ENCODE measurements at regions not wholly inside any gene's neighbourhood (a gene's known extent, or its start where the extent isn't known, plus 50 kb on each side); places are given as distances from the start of the nearest gene placed in this dataset.
A peak's percentile ranks its signal among the peaks of the same experiment; 100 is the strongest.
"Not testable (repeated sequence)": the region's sequence is repeated elsewhere in the genome, so short reads cannot be mapped to it uniquely, and the experiment has no call there.

GRCh38 chr13:81171065-81171647 is 830.2 kb upstream of the SPRY2 start:
- CTCF ChIA-PET, result interaction anchor here (0.5 to 1.9 kb wide), 12 partner anchors 11 to 702 kb away, joined by 3 to 7 read pairs (median 4); no protein-coding TSS in a partner anchor
- peak; percentile 46 for DNase-seq (ENCODE audit: extremely low spot score)
- POLR2A ChIA-PET, result no interaction called here
- TF ChIP-seq HDGF (IDR thresholded peaks at IDR 0.05; ENCODE audit: borderline replicate concordance) (no peak), ZNF384 (IDR thresholded peaks at IDR 0.05) (peak; percentile 52; the same call in 1 of the 2 replicates), LEF1 (IDR thresholded peaks at IDR 0.05; ENCODE audit: borderline replicate concordance) (no peak), CTBP1 (IDR thresholded peaks at IDR 0.05; ENCODE audit: borderline replicate concordance) (no peak), PKNOX1 (IDR thresholded peaks at IDR 0.05) (peak; percentile 46), L3MBTL2 (conservative IDR thresholded peaks at IDR 0.05) (no peak)

GRCh38 chr13:81163823-81164222 is 822.9 kb upstream of the SPRY2 start:
- DNase-seq (ENCODE audit: extremely low spot score); POLR2A ChIA-PET; CTCF ChIA-PET: not testable (repeated sequence)

- DNase-seq (ENCODE audit: extremely low spot score), result no peak
- CTCF ChIA-PET, result no interaction called here
- POLR2A ChIA-PET, result interaction anchor here (0.7 kb wide), 1 partner anchor 179 kb away, joined by 3 read pairs; no protein-coding TSS in a partner anchor
- TF ChIP-seq BHLHE40 (IDR thresholded peaks at IDR 0.05; ENCODE audit: borderline replicate concordance) (no peak), L3MBTL2 (conservative IDR thresholded peaks at IDR 0.05) (no peak), ARNT (IDR thresholded peaks at IDR 0.05) (no peak), NFRKB (IDR thresholded peaks at IDR 0.05) (no peak), HDGF (IDR thresholded peaks at IDR 0.05; ENCODE audit: borderline replicate concordance) (no peak)
These were observed 812.6 kb upstream of the SPRY2 start for GRCh38 chr13:81153478-81153877.

DNA sequence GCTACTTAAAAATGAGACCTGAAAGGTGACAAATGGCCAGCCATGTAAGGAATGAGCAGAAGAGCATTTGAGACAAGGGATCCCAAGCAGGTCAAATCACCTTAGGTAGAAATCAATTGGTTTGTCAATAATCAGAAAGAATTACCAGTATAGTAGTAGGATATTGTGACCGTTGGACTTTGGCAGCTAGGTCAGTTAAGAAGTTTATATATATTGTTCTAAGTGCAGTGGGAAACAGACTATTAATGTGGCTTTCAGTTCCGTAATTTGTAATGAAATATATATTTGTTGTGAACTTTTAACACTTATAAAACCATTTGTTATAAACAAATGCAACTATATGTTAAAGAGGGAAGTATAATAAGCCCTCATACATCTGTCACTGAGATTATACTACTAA is 807.9 kb upstream of the SPRY2 start:
- no peak for DNase-seq (ENCODE audit: extremely low spot score)
- ChIA-PET POLR2A (no interaction called here), CTCF (no interaction called here)
- TF ChIP-seq ZNF384 (IDR thresholded peaks at IDR 0.05) (no peak), TARDBP (IDR thresholded peaks at IDR 0.05) (no peak), L3MBTL2 (conservative IDR thresholded peaks at IDR 0.05) (no peak), ELF4 (IDR thresholded peaks at IDR 0.05) (no peak), FOXM1 (IDR thresholded peaks at IDR 0.05; ENCODE audit: borderline replicate concordance) (no peak), BHLHE40 (IDR thresholded peaks at IDR 0.05; ENCODE audit: borderline replicate concordance) (no peak), SUZ12 (IDR thresholded peaks at IDR 0.05) (no peak), CTBP1 (IDR thresholded peaks at IDR 0.05; ENCODE audit: borderline replicate concordance) (no peak), ARNT (IDR thresholded peaks at IDR 0.05) (no peak), FOXK2 (IDR thresholded peaks at IDR 0.05) (no peak), SP1 (IDR thresholded peaks at IDR 0.05) (no peak), NFRKB (IDR thresholded peaks at IDR 0.05) (no peak), HDGF (IDR thresholded peaks at IDR 0.05; ENCODE audit: borderline replicate concordance) (no peak), PKNOX1 (IDR thresholded peaks at IDR 0.05) (no peak), FOXA1 (IDR thresholded peaks at IDR 0.05) (no peak), LEF1 (IDR thresholded peaks at IDR 0.05; ENCODE audit: borderline replicate concordance) (no peak)

DNA sequence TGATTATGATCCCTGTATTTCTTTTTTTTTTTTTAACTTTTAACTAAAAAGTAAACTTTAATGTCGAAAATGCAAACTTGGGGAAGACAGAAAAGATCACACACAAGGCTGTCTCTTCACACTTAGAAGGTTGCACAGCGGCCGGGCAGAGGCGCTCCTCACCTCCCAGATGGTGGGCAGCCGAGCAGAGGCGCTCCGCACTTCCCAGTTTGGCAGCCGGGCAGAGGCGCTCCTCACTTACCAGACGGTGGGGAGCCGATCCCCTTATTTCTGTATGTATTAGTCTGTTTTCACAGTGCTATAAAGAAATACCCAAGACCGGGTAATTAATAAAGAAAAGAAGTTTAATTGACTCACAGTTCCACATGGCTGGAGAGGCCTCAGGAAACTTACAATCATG is 805.6 kb upstream of the SPRY2 start:
- DNase-seq (ENCODE audit: extremely low spot score); CTCF ChIA-PET; POLR2A ChIA-PET: not testable (repeated sequence)

- DNase-seq (ENCODE audit: extremely low spot score), result no peak
- TF ChIP-seq ARNT (IDR thresholded peaks at IDR 0.05) (no peak), LEF1 (IDR thresholded peaks at IDR 0.05; ENCODE audit: borderline replicate concordance) (no peak), FOXM1 (IDR thresholded peaks at IDR 0.05; ENCODE audit: borderline replicate concordance) (no peak), PKNOX1 (IDR thresholded peaks at IDR 0.05) (no peak), FOXA1 (IDR thresholded peaks at IDR 0.05) (no peak), ZNF384 (IDR thresholded peaks at IDR 0.05) (no peak), L3MBTL2 (conservative IDR thresholded peaks at IDR 0.05) (no peak), SP1 (IDR thresholded peaks at IDR 0.05) (no peak), HDGF (IDR thresholded peaks at IDR 0.05; ENCODE audit: borderline replicate concordance) (no peak), ELF4 (IDR thresholded peaks at IDR 0.05) (no peak), BHLHE40 (IDR thresholded peaks at IDR 0.05; ENCODE audit: borderline replicate concordance) (no peak), SUZ12 (IDR thresholded peaks at IDR 0.05) (no peak), FOXK2 (IDR thresholded peaks at IDR 0.05) (no peak), CTBP1 (IDR thresholded peaks at IDR 0.05; ENCODE audit: borderline replicate concordance) (no peak), TARDBP (IDR thresholded peaks at IDR 0.05) (no peak), NFRKB (IDR thresholded peaks at IDR 0.05) (no peak)
- ChIA-PET POLR2A (no interaction called here), CTCF (no interaction called here)
These were observed 801.5 kb upstream of the SPRY2 start for GRCh38 chr13:81142306-81142999.

- TF ChIP-seq CTBP1 (IDR thresholded peaks at IDR 0.05; ENCODE audit: borderline replicate concordance) (no peak), FOXM1 (IDR thresholded peaks at IDR 0.05; ENCODE audit: borderline replicate concordance) (no peak), SP1 (IDR thresholded peaks at IDR 0.05) (no peak), HDGF (IDR thresholded peaks at IDR 0.05; ENCODE audit: borderline replicate concordance) (no peak), L3MBTL2 (conservative IDR thresholded peaks at IDR 0.05) (no peak), PKNOX1 (IDR thresholded peaks at IDR 0.05) (no peak), FOXK2 (IDR thresholded peaks at IDR 0.05) (no peak)
- ChIA-PET POLR2A (no interaction called here), CTCF (no interaction called here)
- no peak for DNase-seq (ENCODE audit: extremely low spot score)
These were observed 799.7 kb upstream of the SPRY2 start for GRCh38 chr13:81140675-81141074.
